ENCODE measurements at regions not wholly inside any gene's neighbourhood (a gene's known extent, or its start where the extent isn't known, plus 50 kb on each side); places are given as distances from the start of the nearest gene placed in this dataset.
A peak's percentile ranks its signal among the peaks of the same experiment; 100 is the strongest.

DNA sequence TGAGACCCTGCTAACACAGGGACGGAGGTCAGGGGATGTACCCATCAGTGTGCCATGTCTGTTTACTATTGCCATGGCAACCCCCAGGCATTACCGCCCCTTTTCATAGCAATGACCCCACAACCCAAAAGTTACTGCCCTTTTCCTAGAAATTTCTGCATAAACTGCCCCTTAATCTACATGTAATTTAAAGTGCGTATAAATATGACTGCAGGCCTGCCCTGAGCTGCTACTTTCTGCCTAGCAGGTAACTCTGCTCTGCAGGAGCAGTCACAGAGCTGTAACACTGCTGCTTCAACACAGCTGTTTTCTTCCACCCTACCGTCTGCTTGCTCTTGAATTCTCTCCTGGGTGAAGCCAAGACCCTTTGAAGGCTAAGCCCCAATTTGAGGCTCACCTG is 57.1 kb upstream of the RPS6KA2 start:
- no peak for DNase-seq (ENCODE audit: low read depth)
- H3K4me3 ChIP-seq (ENCODE audit: low read depth, low read length): no peak overlapping the region
- TF ChIP-seq, protein P1, sequence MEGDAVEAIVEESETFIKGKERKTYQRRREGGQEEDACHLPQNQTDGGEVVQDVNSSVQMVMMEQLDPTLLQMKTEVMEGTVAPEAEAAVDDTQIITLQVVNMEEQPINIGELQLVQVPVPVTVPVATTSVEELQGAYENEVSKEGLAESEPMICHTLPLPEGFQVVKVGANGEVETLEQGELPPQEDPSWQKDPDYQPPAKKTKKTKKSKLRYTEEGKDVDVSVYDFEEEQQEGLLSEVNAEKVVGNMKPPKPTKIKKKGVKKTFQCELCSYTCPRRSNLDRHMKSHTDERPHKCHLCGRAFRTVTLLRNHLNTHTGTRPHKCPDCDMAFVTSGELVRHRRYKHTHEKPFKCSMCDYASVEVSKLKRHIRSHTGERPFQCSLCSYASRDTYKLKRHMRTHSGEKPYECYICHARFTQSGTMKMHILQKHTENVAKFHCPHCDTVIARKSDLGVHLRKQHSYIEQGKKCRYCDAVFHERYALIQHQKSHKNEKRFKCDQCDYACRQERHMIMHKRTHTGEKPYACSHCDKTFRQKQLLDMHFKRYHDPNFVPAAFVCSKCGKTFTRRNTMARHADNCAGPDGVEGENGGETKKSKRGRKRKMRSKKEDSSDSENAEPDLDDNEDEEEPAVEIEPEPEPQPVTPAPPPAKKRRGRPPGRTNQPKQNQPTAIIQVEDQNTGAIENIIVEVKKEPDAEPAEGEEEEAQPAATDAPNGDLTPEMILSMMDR (conservative IDR thresholded peaks at IDR 0.05; ENCODE audit: low read depth, low read length): no peak

DNA sequence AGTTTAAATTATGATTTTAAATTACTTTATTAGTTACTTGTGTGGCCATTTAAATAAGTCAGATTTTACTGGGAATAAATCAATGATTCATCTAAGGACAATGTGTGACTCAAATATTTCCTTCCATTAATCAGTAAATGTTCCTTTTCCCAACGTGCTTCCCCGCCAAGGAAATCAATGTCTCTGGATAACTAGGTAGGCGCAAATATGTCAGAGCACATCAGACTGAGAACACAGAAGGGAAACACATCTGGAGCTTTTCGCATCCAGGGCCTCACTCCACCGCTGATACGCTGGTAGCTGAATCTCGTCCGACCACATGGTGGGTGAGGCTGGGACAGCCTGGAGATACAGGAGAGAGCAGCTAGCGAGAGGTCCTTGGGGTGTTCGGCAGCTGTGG is 56.4 kb upstream of the RPS6KA2 start:
- peak; percentile 30 for DNase-seq (ENCODE audit: low read depth)
- H3K4me3 ChIP-seq (ENCODE audit: low read depth, low read length): no peak overlapping the region
- TF ChIP-seq, protein P1 (conservative IDR thresholded peaks at IDR 0.05; ENCODE audit: low read depth, low read length): no peak

DNA sequence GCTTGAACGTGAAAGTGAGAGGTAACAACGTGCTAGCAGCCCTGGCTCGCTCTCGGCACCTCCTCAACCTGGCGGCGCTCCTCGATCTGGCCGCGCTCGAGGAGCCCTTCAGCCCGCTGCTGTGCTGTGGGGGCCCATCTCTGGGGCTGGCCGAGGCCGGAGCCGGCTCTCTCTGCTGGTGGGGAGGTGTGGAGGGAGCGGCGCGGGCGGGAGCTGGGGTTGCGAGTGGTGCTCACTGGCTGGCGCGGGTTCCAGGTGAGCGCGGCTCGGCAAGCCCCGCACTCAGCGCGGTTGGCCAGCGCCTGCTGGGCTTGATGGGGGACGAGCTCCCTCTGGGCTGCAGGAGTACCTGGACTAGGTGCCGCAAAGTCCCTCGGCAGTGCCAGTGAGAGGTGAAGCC is 52.5 kb upstream of the RPS6KA2 start:
- no peak for DNase-seq (ENCODE audit: low read depth)
- TF ChIP-seq, protein P1 (conservative IDR thresholded peaks at IDR 0.05; ENCODE audit: low read depth, low read length): no peak
- no peak overlapping the region for H3K4me3 ChIP-seq (ENCODE audit: low read depth, low read length)

DNA sequence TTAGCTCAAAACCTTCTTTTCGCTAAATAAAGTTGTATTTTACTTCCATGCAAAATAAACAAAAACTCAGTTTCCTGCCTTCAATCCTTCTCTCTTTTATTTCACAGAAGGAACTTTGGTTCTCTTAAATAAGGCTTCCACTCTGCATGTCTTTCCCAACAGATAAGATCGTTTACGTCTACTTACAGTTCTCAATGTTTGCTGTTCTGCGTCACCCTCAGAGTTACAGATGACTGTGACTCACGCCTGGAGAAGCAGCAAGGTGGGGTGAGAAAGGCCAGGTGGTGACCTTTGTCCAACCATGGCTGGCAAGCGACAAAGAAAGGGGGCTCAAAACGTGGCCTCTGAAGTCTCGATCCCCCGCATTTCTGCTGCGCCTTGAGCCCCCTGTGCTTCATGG is 51.4 kb upstream of the RPS6KA2 start:
- TF ChIP-seq, protein P1 (conservative IDR thresholded peaks at IDR 0.05; ENCODE audit: low read depth, low read length): no peak
- no peak for DNase-seq (ENCODE audit: low read depth)
- no peak overlapping the region for H3K4me3 ChIP-seq (ENCODE audit: low read depth, low read length)

DNA sequence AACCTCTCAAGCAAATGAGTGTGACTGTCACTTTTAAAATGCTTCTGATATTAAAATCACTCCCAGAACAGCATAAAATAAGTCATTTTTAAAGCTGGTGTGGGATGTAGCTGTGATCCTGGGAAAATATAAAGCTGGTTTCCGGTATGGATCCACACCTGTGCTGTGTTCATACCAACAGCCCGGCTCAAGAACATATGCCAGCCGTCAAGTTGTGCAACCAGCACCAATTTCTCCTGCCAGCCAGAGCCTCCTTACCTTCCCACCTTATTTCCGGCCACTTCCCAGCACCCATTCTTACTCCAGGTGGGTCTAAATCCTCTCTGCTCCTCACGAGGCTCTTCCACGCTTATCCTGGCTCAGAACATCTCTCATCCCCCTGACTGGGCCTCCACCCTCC is 50.9 kb upstream of the RPS6KA2 start:
- H3K4me3 ChIP-seq (ENCODE audit: low read depth, low read length): no peak overlapping the region
- no peak for DNase-seq (ENCODE audit: low read depth)
- TF ChIP-seq, protein P1 (conservative IDR thresholded peaks at IDR 0.05; ENCODE audit: low read depth, low read length): no peak
